ENCODE measurements at regions not wholly inside any gene's neighbourhood (a gene's known extent, or its start where the extent isn't known, plus 50 kb on each side); places are given as distances from the start of the nearest gene placed in this dataset.

DNA sequence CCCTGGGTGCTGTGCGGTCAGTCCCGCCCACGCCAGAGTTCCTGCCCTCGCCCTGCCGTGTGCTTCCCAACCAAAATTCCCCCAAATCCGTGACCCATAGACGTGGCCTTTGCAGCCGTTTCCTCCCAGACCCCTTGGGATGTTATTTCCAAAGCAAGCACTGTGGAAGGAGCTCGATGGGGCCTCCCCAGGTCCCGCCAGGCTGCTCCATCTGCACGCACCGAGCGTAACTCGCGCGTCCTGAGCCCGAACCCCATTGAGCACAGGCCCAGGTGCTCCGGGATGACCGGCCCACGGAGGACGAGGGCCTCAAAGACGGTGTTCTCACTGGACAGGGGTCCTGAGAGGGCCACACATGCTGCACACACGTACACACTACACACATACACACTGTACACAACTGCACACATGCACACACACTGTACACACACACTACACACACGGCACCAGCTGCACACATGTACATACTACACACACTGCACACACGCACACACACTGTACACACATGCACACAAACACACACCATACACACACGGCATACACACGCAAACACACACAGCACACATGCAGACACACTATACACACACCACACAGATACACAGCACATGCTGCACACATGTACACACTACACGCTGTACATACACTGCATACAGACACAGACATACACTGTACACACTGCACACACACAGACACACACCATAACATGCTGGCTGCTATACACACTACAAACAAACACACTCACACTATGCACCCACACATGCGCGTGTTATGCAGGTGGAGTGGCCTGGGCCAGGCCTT is 431.2 kb upstream of the SALL3 start:
- TF ChIP-seq FOXM1 (CRISPR knock-in tag; IDR thresholded peaks at IDR 0.05), result no peak
- TF ChIP-seq, protein P1, sequence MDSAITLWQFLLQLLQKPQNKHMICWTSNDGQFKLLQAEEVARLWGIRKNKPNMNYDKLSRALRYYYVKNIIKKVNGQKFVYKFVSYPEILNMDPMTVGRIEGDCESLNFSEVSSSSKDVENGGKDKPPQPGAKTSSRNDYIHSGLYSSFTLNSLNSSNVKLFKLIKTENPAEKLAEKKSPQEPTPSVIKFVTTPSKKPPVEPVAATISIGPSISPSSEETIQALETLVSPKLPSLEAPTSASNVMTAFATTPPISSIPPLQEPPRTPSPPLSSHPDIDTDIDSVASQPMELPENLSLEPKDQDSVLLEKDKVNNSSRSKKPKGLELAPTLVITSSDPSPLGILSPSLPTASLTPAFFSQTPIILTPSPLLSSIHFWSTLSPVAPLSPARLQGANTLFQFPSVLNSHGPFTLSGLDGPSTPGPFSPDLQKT (CRISPR knock-in tag; IDR thresholded peaks at IDR 0.05; ENCODE audit: borderline replicate concordance), result no peak
- TF ChIP-seq ADNP (CRISPR knock-in tag; IDR thresholded peaks at IDR 0.05), result no peak

Measured in HepG2 (cell line).